Loucy (cell line): ENCODE measurements at regions not wholly inside any gene's neighbourhood (a gene's known extent, or its start where the extent isn't known, plus 50 kb on each side); places are given as distances from the start of the nearest gene placed in this dataset.

Experiments used
- H2AFZ ChIP-seq: fragments of 200-600 bp; sonication (generic); 2 replicates; pipeline ENCODE4 v1.6.0; 2016; ENCODE audit warnings: antibody characterized with exemption, mild to moderate bottlenecking, low read length, moderate library complexity
- H3F3A ChIP-seq: fragments of 200-600 bp; 2 replicates; pipeline ENCODE4 v1.6.0; 2016; ENCODE audit warnings: antibody characterized with exemption, low read depth, mild to moderate bottlenecking
- H3K27me3 ChIP-seq: fragments of 200-600 bp; sonication (generic); 2 replicates; pipeline ENCODE4 v1.6.1; 2014; ENCODE audit warnings: low read length, mild to moderate bottlenecking; ENCODE audit not compliant: insufficient read depth, poor library complexity, severe bottlenecking
- H3K36me3 ChIP-seq: fragments of 200-600 bp; sonication (generic); 2 replicates; pipeline ENCODE4 v1.6.1; 2016; ENCODE audit warnings: low read length; ENCODE audit not compliant: insufficient read depth
- H3K4me1 ChIP-seq: fragments of 200-600 bp; sonication (generic); 2 replicates; pipeline ENCODE4 v1.5.1; 2014; ENCODE audit warnings: low read length, mild to moderate bottlenecking; ENCODE audit not compliant: insufficient read depth, poor library complexity, severe bottlenecking
- H3K4me2 ChIP-seq: fragments of 200-600 bp; sonication (generic); 2 replicates; pipeline ENCODE4 v1.6.0; 2014; ENCODE audit warnings: antibody characterized with exemption, low read length, low read depth, mild to moderate bottlenecking; ENCODE audit not compliant: poor library complexity, severe bottlenecking
- H3K4me3 ChIP-seq: fragments of 200-600 bp; sonication (generic); 2 replicates; pipeline ENCODE4 v1.5.1; 2014; ENCODE audit warnings: low read length, mild to moderate bottlenecking, mixed read lengths; ENCODE audit not compliant: poor library complexity, severe bottlenecking
- H3K79me2 ChIP-seq: fragments of 200-600 bp; sonication (generic); 2 replicates; pipeline ENCODE4 v1.6.1; 2014; ENCODE audit warnings: low read length; ENCODE audit not compliant: insufficient read depth
- H3K9ac ChIP-seq: fragments of 200-600 bp; sonication (generic); 2 replicates; pipeline ENCODE4 v1.6.0; 2014; ENCODE audit warnings: mild to moderate bottlenecking, low read depth, low read length, moderate library complexity; ENCODE audit not compliant: poor library complexity, severe bottlenecking
- H3K9me2 ChIP-seq: fragments of 200-600 bp; sonication (generic); replicated peaks from 2 replicates; pipeline ENCODE4 v1.6.1; 2016; ENCODE audit warnings: low read depth, low read length, mixed read lengths
- H3K9me3 ChIP-seq: fragments of 200-600 bp; sonication (generic); 2 replicates; pipeline ENCODE4 v1.6.1; 2014; ENCODE audit warnings: mild to moderate bottlenecking, antibody characterized with exemption, low read length, low read depth; ENCODE audit not compliant: insufficient read depth
- H4K20me1 ChIP-seq: fragments of 200-600 bp; sonication (generic); 2 replicates; pipeline ENCODE4 v1.6.0; 2014; ENCODE audit warnings: antibody characterized with exemption, low read length, mild to moderate bottlenecking; ENCODE audit not compliant: insufficient read depth, poor library complexity, severe bottlenecking
- EZH2phosphoT487 ChIP-seq: fragments of 200-600 bp; IDR thresholded peaks from 2 replicates; pipeline ENCODE4 v1.6.1; 2018; ENCODE audit warnings: antibody characterized with exemption, mild to moderate bottlenecking, moderate library complexity, borderline replicate concordance
- TF ChIP-seq, protein P1 (sequence below): fragments of 200-600 bp; sonication (generic); conservative IDR thresholded peaks from 2 replicates; pipeline ENCODE4 v1.5.1; 2014; ENCODE audit warnings: mild to moderate bottlenecking, antibody characterized with exemption, low read length

DNA sequence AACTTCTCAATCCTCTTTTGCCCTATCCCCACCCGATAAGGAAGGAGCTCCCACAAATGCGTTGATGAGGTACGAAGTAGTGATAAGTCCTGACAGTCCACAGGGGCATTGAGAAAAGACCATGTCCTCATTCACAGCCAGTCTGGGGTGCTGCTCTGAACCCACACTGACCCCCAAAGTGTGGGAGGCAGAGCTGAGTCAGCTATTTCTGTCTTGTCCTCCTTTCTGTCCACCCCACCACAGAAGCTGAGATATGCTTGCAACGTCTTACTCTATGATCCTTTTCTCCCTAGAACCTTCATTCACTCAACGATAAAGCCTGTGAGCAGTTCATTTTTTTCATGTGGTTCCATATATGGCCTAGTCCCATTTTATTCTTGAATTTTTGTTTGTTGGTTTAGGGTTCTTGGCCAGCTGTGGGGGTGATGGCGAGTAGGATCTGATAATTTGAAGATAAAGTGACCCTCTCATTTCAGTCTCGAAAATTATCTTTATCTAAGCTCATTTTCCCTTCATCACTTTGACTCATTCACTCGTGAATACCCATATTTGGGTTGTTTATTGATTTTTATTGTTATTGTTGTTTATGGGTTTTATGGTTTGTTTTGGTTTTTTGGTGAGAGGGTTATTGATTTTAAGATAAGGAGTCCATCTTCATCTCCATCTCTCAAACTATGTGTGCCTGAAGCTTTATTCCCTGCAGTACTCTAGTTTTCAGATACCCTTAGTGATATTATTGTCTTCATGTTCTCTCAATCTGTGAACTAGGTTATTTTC is 58.5 kb upstream of the ZNF366 start:
- no peaks in the 10 kb centered on the region for H4K20me1 ChIP-seq
- H2AFZ ChIP-seq = no peak overlapping the region
- no peaks in the 10 kb centered on the region for H3K9me2 ChIP-seq
- H3K4me3 ChIP-seq = no peak overlapping the region
- H3K79me2 ChIP-seq = no peaks in the 10 kb centered on the region
- H3K4me1 ChIP-seq = no peaks in the 10 kb centered on the region
- H3K4me2 ChIP-seq = no peak overlapping the region
- no peak overlapping the region for H3K9ac ChIP-seq
- no peaks in the 10 kb centered on the region for H3K9me3 ChIP-seq
- H3K36me3 ChIP-seq = no peaks in the 10 kb centered on the region
- TF ChIP-seq, protein P1, sequence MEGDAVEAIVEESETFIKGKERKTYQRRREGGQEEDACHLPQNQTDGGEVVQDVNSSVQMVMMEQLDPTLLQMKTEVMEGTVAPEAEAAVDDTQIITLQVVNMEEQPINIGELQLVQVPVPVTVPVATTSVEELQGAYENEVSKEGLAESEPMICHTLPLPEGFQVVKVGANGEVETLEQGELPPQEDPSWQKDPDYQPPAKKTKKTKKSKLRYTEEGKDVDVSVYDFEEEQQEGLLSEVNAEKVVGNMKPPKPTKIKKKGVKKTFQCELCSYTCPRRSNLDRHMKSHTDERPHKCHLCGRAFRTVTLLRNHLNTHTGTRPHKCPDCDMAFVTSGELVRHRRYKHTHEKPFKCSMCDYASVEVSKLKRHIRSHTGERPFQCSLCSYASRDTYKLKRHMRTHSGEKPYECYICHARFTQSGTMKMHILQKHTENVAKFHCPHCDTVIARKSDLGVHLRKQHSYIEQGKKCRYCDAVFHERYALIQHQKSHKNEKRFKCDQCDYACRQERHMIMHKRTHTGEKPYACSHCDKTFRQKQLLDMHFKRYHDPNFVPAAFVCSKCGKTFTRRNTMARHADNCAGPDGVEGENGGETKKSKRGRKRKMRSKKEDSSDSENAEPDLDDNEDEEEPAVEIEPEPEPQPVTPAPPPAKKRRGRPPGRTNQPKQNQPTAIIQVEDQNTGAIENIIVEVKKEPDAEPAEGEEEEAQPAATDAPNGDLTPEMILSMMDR = no peak
- TF ChIP-seq EZH2phosphoT487 = no peak
- H3F3A ChIP-seq = no peaks in the 10 kb centered on the region
- no peaks in the 10 kb centered on the region for H3K27me3 ChIP-seq

DNA sequence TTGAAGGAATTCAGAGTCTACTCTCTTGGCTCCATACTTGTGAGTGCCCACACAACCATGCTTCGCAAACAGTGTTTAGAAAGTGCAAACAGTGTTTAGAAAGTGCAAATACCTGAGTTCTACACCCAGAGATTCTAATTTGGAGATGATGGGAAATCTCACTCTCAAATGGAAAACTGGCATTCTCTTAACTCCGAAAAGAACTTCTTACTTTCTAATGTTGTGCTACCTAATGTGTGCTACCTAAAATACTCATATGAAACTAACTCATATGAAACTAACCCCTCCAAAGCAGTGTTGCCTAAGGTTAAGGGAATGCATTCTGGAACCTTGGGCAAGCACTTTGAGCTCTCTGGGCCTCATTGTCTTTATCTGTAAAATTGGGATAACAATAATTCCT is 55.5 kb upstream of the ZNF366 start:
- Histone ChIP-seq H2AFZ (no peak overlapping the region), H3K9ac (no peak overlapping the region), H3K9me3 (no peaks in the 10 kb centered on the region), H3K4me1 (no peaks in the 10 kb centered on the region), H3K27me3 (no peaks in the 10 kb centered on the region), H3K36me3 (no peaks in the 10 kb centered on the region), H3F3A (no peaks in the 10 kb centered on the region), H3K4me2 (no peak overlapping the region), H3K79me2 (no peaks in the 10 kb centered on the region), H3K4me3 (no peak overlapping the region), H4K20me1 (no peaks in the 10 kb centered on the region), H3K9me2 (no peaks in the 10 kb centered on the region)
- no peak for TF ChIP-seq EZH2phosphoT487
- TF ChIP-seq, protein P1 = no peak

DNA sequence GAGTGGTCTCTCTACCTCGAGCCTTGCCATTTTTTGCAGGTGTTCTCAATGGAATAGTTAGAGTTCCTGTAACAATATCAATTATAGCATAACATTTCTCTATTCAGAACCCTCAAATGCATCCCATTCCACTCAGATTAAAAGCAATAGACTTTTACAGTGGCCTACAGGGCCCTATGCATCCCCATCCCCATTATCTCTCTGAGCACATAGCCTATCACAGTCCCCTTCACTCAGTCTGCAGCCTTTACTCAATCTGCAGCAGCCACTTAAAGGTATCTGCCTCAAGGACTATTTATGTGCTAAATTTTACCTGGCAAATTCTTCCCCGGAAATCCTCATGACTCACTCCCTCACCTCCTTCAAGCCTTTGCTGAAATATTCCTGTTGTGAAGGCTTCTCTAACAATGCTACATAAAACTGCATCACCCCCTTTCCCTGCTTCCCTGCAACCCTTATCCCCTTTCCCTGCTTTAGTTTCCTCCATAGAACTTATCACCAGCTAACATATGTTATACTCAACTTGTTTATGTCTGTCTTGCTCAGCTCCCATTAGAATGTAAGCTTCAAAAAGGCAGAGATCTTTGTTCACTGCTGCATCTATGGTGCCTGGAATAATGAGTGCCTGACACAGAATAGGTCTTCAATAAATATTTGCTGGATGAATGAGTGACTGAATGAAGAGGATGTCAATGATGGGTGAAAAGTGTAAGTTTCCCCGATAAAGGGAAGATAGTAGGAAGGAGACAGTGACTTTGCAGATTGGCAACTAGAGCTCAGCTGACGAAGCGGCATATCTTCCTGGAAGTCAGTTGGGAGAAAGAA is 54.1 kb upstream of the ZNF366 start:
- Histone ChIP-seq H3K9me2 (no peaks in the 10 kb centered on the region), H4K20me1 (no peaks in the 10 kb centered on the region), H3K9ac (no peak overlapping the region), H3F3A (no peaks in the 10 kb centered on the region), H2AFZ (no peak overlapping the region), H3K4me3 (no peak overlapping the region), H3K36me3 (no peaks in the 10 kb centered on the region), H3K79me2 (no peaks in the 10 kb centered on the region), H3K4me1 (peaks cover 1% of the 10 kb centered on the region), H3K4me2 (no peak overlapping the region), H3K27me3 (no peaks in the 10 kb centered on the region), H3K9me3 (no peaks in the 10 kb centered on the region)
- TF ChIP-seq, protein P1 = no peak
- TF ChIP-seq EZH2phosphoT487 = no peak
